GM12878 (cell line): ENCODE measurements at regions not wholly inside any gene's neighbourhood (a gene's known extent, or its start where the extent isn't known, plus 50 kb on each side); places are given as distances from the start of the nearest gene placed in this dataset.

Experiments
- POLR2AphosphoS2 ChIP-seq: IDR thresholded peaks from 2 replicates; pipeline ENCODE4 v1.6.1; 2011; ENCODE audit warnings: low read depth, mild to moderate bottlenecking, low read length, improper control_type of control experiment, moderate library complexity
- RCOR1 ChIP-seq: conservative IDR thresholded peaks from 2 replicates; pipeline ENCODE4 v1.6.1; 2012; ENCODE audit warnings: low read depth, low read length, improper control_type of control experiment

DNA sequence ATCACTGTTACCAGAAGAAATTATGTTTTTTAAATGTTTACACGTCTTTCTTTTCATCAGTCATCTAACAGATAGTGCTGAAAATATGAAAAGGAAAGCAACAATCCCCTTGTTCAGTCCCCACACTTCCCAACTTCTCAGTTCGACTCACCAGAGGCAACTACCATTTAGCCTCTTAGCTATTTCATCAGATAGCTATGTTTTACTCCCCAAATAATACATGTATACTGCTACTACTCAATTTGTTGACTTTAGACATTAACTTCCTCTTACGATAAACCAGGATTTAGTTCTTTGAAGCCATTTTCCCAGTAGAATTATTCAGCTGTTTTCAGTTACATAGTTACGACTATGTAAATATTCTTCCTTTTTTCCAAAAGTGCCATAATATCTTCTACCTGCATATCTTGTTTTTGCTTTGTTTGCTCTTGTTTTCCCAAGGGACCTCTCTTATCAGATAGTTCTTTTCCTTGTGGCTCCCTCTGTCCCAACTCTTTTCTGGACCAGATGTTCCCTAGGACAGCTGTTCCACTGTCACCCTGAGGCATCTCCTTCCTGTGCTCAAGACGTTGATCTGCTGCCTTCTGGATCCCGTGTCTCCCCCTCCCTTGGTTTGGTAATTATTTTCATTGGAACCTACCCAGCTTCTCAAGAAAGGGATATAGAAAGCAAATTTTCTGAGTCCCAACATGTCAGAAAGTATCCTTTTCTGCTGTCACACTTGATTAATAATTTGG, 289.3 kb upstream of the TANK start:
- TF ChIP-seq POLR2AphosphoS2: no peak
- no peak for TF ChIP-seq RCOR1
